Adrenal gland (tissue), 9 donors: ENCODE measurements at regions not wholly inside any gene's neighbourhood (a gene's known extent, or its start where the extent isn't known, plus 50 kb on each side); places are given as distances from the start of the nearest gene placed in this dataset.

Experiments used
- DNase-seq, 7 donors: peaks; one replicate each; pipeline ENCODE4 v3.0.0-alpha.2; 2019 to 2020
- H3K27ac ChIP-seq, 5 donors: fragments of 200-600 bp; sonication (generic) in 4 of 5; 1 replicate in 3 of 5; 2 replicates in 2 of 5; pipeline versions ENCODE4 v1.5.1 to v1.8.0; 2016 to 2020; ENCODE audit warnings: mild to moderate bottlenecking in 1 of 5
- H3K27me3 ChIP-seq: fragments of 200-600 bp; 2 replicates; pipeline ENCODE4 v1.8.0; 2021
- H3K36me3 ChIP-seq, 2 donors: fragments of 200-600 bp; replicated peaks in 1 of 2; 1 replicate in 1 of 2; 2 replicates in 1 of 2; pipeline versions ENCODE4 v1.5.1 to v1.8.0; 2018 to 2022
- H3K4me1 ChIP-seq, 2 donors: fragments of 200-600 bp; replicated peaks in 1 of 2; 1 replicate in 1 of 2; 2 replicates in 1 of 2; pipeline versions ENCODE4 v1.5.1 to v1.8.0; 2018 to 2021
- H3K4me3 ChIP-seq, 4 donors: fragments of 200-600 bp; sonication (generic) in 3 of 4; one replicate each; pipeline ENCODE4 v1.5.1; 2016 to 2018
- H3K9me3 ChIP-seq, 3 donors: fragments of 200-600 bp; sonication (generic) in 1 of 3; replicated peaks in 1 of 3; 1 replicate in 2 of 3; 2 replicates in 1 of 3; pipeline versions ENCODE4 v1.5.1 to v1.8.0; 2016 to 2021
- POLR2A ChIP-seq, 2 donors: fragments of 450-650 bp; IDR thresholded peaks; one replicate each; pipeline ENCODE4 v1.6.1; 2017; ENCODE audit warnings: antibody characterized with exemption in 2 of 2, mild to moderate bottlenecking in 2 of 2, moderate library complexity in 1 of 2
- WGBS, 4 donors: extraction: QIAGEN DNeasy Blood & Tissue Kit in 2 of 4; methylation state at CpG; one replicate each; pipeline versions ENCODE4 v1.1.5 to v1.1.7; 2013 to 2017; 5-methylcytosine and 5-hydroxymethylcytosine counted together
- intact Hi-C, 2 donors: fragments of 100-400 bp; cut with DNase I; formaldehyde crosslinking; loops; one replicate each; pipeline versions ENCODE4 v1.14.1 to v1.15.0; 2022 to 2023
- TF ChIP-seq, protein P1 (sequence below), 6 experiments: fragments of 450-650 bp in 4 of 6; fragments of 200-600 bp in 2 of 6; sonication (generic) in 1 of 6; IDR thresholded peaks; 1 replicate in 5 of 6; 2 replicates in 1 of 6; pipeline versions ENCODE4 v1.5.1 to v1.8.0; 2016 to 2021; ENCODE audit warnings: antibody characterized with exemption in 6 of 6, mild to moderate bottlenecking in 2 of 6, moderate library complexity in 1 of 6
- donor health status: healthy with polysubstance abuse.
- donor health status: Bipolar disorder and iron deficiency.
- donor health status: DM: yes; HTN: yes; CAD: no.
- donor health status: DM: no; HTN: no; CAD: no.
- donor health status: DM: no; HTN: no; CAD: no.

DNA sequence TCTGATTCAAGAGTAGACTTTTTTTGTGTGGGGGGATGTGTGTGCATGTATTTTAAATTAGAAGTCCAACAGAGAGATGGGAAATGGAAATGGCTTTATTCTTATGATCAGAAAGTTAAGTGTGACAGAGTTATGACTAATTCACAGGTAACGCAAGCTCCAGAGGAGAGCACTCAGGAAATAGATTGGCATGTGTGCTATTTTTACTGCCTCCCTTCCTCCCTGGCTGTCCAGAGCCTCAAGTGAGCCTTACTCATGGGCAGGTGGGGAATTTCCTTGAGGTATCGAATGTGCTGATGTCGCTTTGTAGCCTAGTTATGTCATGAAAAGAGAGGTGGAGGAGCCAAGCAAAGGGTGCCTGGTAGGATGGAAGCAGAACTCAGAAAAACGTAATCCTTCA is 70.3 kb upstream of the BDNF start:
- TF ChIP-seq POLR2A (IDR thresholded peaks at IDR 0.05), result no peak
- TF ChIP-seq, protein P1, sequence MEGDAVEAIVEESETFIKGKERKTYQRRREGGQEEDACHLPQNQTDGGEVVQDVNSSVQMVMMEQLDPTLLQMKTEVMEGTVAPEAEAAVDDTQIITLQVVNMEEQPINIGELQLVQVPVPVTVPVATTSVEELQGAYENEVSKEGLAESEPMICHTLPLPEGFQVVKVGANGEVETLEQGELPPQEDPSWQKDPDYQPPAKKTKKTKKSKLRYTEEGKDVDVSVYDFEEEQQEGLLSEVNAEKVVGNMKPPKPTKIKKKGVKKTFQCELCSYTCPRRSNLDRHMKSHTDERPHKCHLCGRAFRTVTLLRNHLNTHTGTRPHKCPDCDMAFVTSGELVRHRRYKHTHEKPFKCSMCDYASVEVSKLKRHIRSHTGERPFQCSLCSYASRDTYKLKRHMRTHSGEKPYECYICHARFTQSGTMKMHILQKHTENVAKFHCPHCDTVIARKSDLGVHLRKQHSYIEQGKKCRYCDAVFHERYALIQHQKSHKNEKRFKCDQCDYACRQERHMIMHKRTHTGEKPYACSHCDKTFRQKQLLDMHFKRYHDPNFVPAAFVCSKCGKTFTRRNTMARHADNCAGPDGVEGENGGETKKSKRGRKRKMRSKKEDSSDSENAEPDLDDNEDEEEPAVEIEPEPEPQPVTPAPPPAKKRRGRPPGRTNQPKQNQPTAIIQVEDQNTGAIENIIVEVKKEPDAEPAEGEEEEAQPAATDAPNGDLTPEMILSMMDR (IDR thresholded peaks at IDR 0.05), result no peak
- no peak for DNase-seq
- intact Hi-C loops, result no loop called here
- no peaks in the 10 kb centered on the region for H3K27me3 ChIP-seq
- no peaks in the 10 kb centered on the region for H3K9me3 ChIP-seq
- H3K27ac ChIP-seq, result no peak overlapping the region
- no peak overlapping the region for H3K4me3 ChIP-seq
- H3K36me3 ChIP-seq, result no peaks in the 10 kb centered on the region
- 66 to 81% (median 76%) methylated on average over 4 of the region's 4 CpGs for WGBS, 4 donors
- H3K4me1 ChIP-seq, result no peaks in the 10 kb centered on the region

GRCh38 chr11:27763736-27764135 is 63.5 kb upstream of the BDNF start:
- H3K27me3 ChIP-seq, result peaks cover 4% of the 10 kb centered on the region
- TF ChIP-seq, protein P1 (IDR thresholded peaks at IDR 0.05), result no peak
- TF ChIP-seq POLR2A (IDR thresholded peaks at IDR 0.05), result no peak
- no peak overlapping the region for H3K27ac ChIP-seq
- intact Hi-C loops, result no loop called here
- H3K4me3 ChIP-seq, result no peak overlapping the region
- no peaks in the 10 kb centered on the region for H3K4me1 ChIP-seq
- H3K36me3 ChIP-seq, result no peaks in the 10 kb centered on the region
- DNase-seq, result no peak
- H3K9me3 ChIP-seq, result no peaks in the 10 kb centered on the region

DNA sequence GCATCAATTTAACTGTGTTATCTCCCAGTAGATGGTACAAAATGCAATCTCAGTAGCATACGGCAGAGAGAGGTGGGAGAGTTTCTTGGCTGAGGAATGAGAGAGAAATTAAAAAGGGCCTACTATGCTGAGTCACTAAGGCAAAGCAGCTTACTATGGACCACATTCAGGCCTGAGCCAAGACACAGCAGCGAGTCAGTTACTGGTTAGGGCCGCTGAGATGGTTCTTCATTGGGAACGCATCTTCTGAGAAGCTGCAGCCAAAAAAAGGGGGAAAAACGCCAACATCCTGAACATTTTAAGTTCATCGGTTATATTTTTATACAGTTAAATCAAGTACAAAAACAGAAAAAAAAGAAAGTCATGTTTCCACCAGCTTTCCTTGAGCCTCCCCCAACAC is 61.1 kb upstream of the BDNF start:
- WGBS, 4 donors, result 79 to 84% (median 80%) methylated on average over 6 of the region's 6 CpGs
- peaks cover 4% of the 10 kb centered on the region for H3K27me3 ChIP-seq
- no peaks in the 10 kb centered on the region for H3K4me1 ChIP-seq
- no peaks in the 10 kb centered on the region for H3K36me3 ChIP-seq
- DNase-seq, result no peak
- intact Hi-C loops, result no loop called here
- no peak overlapping the region for H3K27ac ChIP-seq
- TF ChIP-seq, protein P1 (IDR thresholded peaks at IDR 0.05), result no peak
- TF ChIP-seq POLR2A (IDR thresholded peaks at IDR 0.05), result no peak
- no peak overlapping the region for H3K4me3 ChIP-seq
- no peaks in the 10 kb centered on the region for H3K9me3 ChIP-seq

DNA sequence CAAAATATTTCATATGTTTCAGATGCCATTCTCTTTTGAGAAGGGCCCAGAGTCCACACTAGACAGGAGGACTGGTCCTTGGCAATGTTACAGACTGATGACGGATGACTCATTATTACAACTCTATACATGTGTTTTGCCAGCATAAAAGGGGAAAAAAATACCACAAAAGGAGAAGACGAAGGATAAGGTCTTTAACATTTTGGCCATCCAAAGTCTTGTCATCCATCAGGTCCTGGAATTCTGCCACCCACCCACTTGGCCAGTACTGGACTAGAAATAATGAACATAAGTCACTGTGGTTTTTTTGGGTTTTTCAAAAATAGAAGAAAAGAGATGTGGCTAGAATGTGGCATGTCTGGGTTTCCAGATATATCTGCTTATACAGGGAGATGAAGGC is 57.7 kb upstream of the BDNF start:
- WGBS, 4 donors, result 46 to 61% (median 50%) methylated on average over 2 of the region's 2 CpGs
- no peak for TF ChIP-seq POLR2A (IDR thresholded peaks at IDR 0.05)
- TF ChIP-seq, protein P1 (IDR thresholded peaks at IDR 0.05), result no peak
- no peaks in the 10 kb centered on the region for H3K9me3 ChIP-seq
- peaks cover 4% of the 10 kb centered on the region for H3K27me3 ChIP-seq
- peak in 1 of 7 donors; percentile 0 for DNase-seq
- H3K4me3 ChIP-seq, result no peak overlapping the region
- no peaks in the 10 kb centered on the region for H3K36me3 ChIP-seq
- H3K4me1 ChIP-seq, result no peaks in the 10 kb centered on the region
- no peak overlapping the region for H3K27ac ChIP-seq
- intact Hi-C loops, result no loop called here
